NCI-H2107 (cell line): ENCODE measurements at regions not wholly inside any gene's neighbourhood (a gene's known extent, or its start where the extent isn't known, plus 50 kb on each side); places are given as distances from the start of the nearest gene placed in this dataset.

Experiments used
- DNase-seq: peaks from one replicate; lab custom pipeline; 2025; lab: John Stamatoyannopoulos, UW

- DNase-seq: no peak
Measured at GRCh38 chr7:156123362-156123761, 311.1 kb upstream of the SHH start.

DNA sequence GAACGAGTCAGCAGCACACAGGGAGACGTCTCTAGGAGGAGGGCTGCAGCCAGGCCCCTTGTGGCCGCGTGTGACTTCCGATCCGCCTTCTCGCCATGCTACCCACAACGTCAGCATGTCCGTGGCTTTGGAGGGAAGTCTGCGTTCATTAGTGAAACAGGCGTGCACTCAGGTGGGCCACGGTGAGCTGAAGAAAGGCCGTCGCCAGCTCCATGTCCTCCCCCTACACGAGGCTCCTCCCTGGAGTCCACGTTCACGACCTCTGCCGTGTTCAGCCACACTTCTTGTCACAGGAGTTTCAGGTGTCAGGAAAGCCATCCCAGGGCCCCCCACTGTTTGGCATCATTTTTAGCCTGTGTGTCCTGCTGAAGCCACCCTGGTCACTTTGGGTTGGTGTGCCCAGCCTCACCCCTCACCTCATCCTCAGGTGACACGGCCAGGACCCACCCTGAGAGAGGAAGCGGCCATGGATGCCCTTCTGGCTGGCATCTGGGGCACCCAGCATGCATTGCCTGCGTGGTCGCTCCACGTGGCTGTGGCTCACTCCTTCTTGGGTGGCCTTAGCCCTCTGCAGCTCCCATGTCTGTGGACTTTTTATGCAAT, 310.6 kb upstream of the SHH start:
- DNase-seq: no peak

DNA sequence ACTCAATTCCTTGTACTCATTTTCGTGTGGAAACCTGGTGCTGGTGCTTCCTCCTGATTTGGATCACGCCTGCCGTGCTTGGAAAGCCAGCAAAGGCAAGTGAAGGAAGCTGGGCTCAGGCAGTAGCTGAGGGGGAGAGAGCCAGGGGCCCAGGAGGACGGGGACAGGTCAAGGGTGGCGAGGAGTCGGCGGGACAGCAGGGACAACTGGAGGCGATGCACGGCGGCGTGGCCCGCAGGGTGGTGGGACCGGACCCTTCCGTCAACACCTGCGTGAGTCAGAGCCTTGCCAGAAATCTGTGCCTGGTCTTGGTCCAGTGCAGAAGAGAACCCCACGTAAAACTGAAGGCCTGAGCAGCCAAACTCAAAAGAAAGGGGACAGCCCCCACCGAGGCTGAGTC, 309.7 kb upstream of the SHH start:
- no peak for DNase-seq

DNA sequence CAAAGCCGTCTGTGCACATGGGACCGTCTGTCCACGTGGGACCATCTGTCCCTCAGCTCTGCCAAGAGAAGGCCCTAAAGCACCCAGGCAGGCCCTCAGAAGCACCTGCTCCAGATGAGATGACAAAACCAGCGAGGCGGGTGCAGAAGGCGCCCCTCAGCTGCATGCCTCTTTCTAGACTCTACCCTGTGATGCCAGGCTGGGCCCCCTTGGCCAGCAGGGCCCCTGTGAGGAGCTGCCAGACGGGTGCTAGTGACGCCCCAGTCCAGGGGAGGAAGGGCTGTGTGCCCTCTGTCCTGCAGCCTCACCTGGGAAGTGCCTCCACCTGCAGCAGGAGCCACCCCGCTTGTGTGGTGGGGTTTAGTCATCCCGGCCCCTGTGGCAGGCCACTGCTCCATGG, 309.2 kb upstream of the SHH start:
- DNase-seq: no peak

DNA sequence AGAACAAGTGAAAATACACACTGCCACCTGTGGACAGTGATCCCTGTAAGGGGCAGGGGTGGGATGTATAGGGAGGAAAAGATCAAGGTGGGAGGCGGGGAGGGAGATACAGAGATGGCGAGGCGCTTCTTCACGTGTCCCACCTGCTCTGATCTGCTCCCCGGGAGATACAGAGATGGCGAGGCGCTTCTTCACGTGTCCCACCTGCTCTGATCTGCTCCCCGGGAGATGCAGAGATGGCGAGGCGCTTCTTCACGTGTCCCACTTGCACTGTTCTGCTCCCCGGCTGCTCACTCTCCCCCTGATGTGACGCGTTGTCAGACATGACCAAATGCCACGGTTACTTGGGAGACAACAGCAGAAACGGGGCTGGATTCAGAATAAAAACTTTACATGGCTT, 308.3 kb upstream of the SHH start:
- DNase-seq: no peak

DNA sequence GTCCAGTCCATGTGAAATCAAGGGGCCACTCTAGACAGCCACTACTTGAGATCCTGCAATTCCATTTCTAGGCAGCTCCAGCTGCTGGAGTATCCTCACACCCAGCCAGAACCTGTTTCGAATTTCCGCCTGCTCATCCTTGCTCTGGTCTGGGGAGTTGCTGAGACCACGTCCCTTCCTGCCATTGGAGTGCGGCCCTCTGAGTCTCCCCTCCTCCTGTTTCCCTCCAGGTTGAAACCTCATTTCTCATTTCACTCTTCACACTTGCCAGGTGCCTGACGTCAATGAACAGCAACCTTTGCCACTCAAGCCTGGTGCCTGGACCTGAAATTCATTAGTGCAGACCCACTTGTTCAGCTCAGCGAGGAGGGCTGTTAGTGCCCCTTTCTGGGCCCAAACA, 307.5 kb upstream of the SHH start:
- no peak for DNase-seq

DNA sequence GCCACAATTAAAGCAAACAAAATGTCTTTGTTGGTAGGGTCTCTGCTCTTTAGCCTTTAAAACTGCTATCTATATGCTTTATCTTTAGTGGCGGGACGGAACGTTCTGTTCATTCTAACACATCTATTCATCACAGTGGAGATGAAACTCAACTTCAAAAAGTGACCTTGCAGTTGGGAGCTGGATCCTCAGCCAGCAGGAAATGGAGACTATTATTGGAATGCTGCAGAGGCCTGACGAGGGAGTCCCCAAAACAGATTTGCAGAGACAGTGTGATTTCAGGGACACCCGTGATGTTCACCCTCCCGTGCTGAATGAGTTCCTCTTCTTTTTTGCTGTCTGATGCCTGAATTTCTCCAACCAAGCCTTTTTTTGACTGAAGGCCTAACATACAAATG, 306.0 kb upstream of the SHH start:
- no peak for DNase-seq

DNA sequence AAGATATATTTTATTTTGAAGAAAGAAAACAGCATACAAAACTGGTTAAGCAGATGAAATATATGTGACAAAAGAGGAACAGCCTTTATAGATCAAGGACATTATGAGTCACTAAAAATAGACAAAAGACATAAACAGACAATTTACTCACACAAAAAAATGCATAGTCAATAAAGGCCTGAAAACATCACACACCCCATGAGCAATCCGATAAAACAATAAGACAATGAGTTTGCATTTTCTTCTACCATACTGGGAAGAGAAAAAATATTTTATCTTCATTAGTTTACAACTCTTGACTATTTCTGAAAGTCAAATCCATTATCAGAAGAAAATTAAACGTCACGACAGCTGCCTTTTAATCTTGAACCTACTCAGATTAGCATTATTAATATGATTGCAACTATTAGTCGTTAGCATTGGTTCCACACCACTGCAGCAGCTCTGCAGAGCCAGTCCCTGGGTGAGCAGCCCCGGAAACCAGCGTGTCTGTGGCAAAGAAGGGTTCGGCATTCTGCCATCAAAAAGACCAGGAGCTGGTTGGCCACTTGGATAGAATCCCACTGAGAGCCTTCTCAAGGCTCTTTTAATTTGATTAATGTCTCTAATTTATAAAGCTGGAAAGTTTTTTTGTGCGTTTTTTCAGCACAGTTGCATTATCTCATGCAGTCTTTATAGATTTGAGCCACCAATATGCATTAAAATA, 305.4 kb upstream of the SHH start:
- no peak for DNase-seq

DNA sequence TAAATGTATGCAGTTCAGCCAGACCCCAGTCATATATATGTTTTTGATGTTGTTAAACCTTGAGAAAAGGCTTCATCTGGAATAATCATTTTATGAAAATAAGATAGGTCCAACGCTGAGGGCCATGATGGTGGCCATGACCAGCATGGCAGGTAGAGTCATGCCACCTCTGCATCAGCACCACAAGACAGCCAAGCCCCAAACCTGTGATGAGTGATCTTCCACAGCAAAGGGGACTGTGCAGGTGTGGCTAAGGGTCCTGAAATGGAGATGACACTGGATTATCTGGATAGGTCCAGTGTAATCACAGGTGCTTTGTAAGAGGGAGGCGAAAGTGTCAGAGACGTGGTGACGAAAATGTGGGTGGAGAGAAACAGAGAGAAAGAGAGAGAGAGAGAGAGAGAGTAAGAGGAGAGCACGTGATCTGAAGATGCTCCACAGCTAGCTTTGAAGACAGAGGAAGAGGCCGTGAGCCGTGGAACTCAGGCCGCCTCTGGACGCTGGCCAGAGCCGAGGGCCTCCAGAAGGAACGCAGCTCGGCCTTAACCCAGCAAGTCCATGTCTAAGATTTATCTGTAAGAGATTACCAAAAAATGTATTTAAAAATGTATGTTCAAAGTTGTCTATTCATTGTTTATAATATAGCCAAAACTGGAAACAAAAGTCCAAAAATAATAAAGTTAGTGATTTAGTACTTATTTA, 304.4 kb upstream of the SHH start:
- no peak for DNase-seq

DNA sequence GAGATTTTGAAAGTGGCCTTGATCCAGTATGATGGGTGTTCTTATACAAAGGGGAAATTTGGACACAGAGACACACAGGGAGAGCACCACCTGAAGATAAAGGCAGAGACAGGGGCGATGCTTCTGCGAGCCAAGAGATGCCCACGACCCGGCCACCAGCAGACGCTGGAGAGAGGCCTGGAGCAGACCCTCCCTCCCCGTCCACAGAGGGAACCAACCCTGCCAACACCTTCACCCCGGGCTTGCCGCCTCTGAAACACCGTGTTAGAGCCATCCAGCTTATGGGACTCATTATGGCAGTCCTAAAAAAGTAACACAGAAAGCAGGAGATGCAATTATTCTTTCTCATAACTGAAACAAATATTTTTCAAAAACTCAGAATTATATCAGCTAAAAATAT, 303.3 kb upstream of the SHH start:
- no peak for DNase-seq

GRCh38 chr7:156113731-156114130, 301.5 kb upstream of the SHH start:
- no peak for DNase-seq

- no peak for DNase-seq
Measured at GRCh38 chr7:156109988-156110387, 297.7 kb upstream of the SHH start.

DNA sequence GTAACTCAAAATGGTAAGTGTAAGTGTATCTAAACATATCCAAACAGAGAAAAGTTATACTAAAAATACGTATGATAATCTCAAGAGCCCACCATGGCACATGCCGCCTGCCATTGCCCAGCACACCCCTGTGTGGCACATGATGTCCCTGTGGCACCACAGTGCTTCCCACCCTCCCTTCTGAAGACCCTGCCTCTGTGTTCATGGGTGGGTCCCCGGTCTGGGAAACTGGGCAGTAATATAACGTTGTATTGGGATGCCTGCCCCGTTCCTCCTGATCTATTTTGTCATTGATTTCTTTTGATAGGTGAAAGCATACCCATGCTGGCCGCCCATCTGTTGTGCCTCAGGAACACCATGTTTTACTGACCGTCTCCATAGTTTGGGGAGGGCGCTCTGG, 296.8 kb upstream of the SHH start:
- no peak for DNase-seq

- DNase-seq: no peak
Measured at GRCh38 chr7:156107957-156108356, 295.7 kb upstream of the SHH start.

DNA sequence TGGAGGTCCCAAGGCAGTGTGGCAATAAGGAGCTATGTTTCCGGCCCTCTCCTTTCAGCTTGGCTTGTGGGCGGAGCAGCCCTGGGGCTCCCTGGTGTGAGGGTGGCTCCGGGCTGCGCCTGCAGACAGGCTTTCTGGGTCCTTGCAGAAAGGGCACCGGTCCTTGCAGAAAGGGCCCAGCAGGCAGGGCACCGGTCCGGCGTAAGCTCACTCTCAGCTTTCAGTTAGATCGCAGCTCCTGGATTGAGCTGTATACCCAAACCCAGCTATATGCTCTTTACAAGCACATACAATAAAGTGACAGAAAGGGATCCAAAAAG, 293.8 kb upstream of the SHH start:
- no peak for DNase-seq

- DNase-seq: no peak
Measured at GRCh38 chr7:156105337-156106106, 293.3 kb upstream of the SHH start.

DNA sequence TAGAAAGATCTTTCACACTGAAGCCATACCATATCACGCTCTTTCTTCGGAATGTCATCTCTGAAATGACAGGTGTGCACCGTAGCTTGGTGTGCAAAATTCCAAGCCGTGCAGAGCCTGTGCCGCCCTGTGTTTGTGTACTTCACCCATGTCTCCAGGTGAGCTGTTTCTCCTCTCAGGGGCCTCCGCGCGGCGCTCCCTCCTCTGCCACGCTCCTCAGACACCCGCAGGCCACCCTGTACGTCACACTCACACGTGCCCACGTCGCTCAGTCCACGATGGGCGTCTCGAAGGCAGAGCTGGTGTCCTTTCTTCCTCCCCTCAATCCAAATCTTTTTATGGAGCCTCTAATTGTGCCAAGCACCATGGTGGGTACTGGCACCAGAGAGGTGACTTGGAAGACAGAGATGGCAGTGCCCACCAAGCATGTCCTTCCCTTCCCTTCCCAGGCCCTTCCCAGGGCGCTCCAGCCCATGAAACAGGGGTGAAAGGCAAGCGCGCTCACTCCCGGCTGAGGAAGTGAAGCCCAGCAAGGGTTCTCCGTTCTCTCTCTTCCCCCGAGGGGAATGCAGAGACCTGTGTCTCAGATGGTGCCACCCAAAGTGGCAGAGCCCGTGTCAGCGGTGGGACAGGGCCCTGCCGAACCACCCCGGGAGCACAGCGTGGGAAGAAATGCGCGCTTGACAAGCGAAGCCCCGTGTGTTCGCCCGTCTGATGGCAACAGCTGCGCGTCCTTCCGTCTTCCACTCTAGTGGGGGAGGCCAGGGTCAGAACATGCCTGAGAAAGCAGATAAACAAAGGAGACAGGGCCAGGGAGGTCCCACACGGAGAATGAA, 292.5 kb upstream of the SHH start:
- no peak for DNase-seq

DNA sequence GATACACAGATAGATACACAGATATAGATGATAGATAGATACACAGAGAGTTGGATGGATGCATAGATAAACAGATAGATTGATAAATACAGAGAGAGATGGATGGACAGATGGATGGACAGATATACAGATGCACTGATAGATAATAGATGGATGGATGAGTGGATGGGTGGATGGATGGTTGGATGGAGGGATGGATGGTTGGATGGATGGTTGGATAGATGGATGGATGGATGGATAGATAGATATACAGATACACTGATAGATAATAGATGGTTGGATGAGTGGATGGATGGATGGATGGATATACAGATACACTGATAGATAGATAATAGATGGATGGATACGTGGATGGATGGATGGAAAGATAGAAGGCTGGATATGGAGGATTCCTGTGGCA, 290.0 kb upstream of the SHH start:
- no peak for DNase-seq

DNA sequence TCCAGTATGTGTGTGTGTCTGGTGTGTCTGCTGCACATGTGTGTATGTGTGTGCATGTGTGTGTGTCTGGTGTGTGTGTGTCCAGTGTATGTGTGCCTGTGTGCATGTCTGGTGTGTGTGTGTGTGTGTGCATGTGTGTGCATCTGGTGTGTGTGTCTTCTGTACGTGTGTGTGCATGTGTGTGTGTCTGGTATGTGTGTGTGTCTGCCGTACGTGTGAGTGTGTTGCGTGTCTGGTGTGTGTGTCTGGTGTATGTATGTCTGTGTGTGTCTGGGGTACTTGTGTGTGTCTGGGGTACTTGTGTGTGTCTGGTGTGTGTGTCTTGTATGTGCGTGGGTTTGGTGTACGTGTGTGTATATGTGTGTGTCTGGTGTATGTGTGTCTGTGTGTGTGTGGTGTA, 289.1 kb upstream of the SHH start:
- DNase-seq: no peak

GRCh38 chr7:156100086-156100485, 287.8 kb upstream of the SHH start:
- no peak for DNase-seq

GRCh38 chr7:156099085-156099484, 286.8 kb upstream of the SHH start:
- no peak for DNase-seq
